Endothelial cell of hepatic sinusoid (primary cell): ENCODE measurements at regions not wholly inside any gene's neighbourhood (a gene's known extent, or its start where the extent isn't known, plus 50 kb on each side); places are given as distances from the start of the nearest gene placed in this dataset.

Experiments
- in situ Hi-C: cut with HindIII; loops from 2 replicates; pipeline ENCODE4 v1.10.0; 2017; ENCODE audit warnings: low sequenced_read_pairs

GRCh38 chr1:58888833-58889232, 105.0 kb upstream of the JUN start:
- in situ Hi-C loops, result no loop called here

DNA sequence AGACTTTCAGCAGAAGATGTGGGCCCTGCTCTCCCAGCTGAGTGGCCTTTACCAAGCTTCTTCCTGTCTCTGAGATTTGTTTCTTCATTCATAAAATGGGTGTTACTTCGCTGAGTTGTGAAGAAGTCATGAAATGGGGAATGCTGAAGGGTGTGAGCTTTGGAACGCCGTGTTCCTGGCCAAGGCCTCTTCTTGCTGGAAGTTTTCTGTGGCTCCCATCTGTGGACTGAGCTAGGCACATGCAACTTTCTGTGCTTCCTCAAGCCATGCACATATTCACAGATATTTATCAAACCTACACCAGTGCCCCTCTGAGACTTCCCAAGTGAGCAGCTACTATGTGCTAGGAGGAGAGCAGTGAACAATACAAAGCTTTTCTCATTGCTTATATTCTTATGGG, 106.3 kb upstream of the JUN start:
- in situ Hi-C loops, result loop anchor here (5.0 kb wide), 2 partner anchors 53 to 103 kb away; no protein-coding TSS in a partner anchor

DNA sequence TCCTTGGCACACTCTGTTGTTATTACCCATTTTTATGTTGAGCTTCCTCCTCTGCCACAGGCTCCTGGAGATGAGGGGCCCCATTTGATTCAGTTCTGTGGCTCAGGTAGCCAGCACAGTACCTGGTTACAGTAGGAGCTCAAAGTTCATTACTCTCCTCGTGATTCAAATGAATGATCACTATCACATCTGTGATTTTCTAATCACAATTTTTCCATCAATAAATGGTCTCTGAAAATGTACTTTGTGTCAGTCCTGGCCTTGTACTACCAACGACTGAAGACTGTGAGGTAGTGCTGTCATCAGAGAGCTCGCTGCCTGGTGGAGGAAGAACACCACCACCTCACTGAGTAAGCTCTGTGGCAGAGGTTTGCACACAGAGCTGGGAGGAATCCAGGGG, 106.8 kb upstream of the JUN start:
- in situ Hi-C loops, result loop anchor here (5.0 kb wide), 2 partner anchors 53 to 103 kb away; no protein-coding TSS in a partner anchor

GRCh38 chr1:58891347-58891746, 107.5 kb upstream of the JUN start:
- in situ Hi-C loops, result loop anchor here (5.0 kb wide), 2 partner anchors 54 to 104 kb away; no protein-coding TSS in a partner anchor

DNA sequence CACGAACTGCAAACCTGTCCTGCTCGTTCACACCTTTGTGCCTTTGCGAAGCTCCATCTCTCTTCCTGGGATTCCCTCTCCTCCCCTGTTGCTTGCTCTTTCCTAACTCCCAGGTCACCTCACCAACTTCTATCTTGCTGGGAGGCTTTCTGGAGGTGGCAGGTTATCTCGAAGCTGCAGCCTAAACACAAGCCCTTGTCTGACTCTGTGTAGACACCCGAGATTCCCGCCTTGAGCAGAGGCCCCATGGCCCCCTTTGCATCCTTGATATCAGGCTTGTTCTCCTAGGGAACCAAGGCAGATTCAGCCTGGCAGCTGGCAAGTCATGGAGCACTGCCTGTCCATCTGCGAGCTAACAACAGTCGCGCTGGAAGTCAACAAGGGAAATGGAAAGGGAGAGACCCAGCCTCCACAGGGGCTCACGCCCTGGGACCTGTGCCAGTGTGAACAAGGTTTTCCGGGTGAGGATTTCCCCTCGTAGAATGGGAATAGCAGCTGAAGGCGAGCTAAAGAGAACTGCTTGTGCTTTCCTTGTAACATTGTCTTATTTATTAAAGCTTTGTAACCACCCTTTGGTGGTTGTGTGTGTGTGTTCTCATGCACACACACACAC, 109.5 kb upstream of the JUN start:
- in situ Hi-C loops, result loop anchor here (5.0 kb wide), 2 partner anchors 56 to 106 kb away; no protein-coding TSS in a partner anchor

- in situ Hi-C loops, result no loop called here
Measured at GRCh38 chr1:58895082-58895481, 111.2 kb upstream of the JUN start.

DNA sequence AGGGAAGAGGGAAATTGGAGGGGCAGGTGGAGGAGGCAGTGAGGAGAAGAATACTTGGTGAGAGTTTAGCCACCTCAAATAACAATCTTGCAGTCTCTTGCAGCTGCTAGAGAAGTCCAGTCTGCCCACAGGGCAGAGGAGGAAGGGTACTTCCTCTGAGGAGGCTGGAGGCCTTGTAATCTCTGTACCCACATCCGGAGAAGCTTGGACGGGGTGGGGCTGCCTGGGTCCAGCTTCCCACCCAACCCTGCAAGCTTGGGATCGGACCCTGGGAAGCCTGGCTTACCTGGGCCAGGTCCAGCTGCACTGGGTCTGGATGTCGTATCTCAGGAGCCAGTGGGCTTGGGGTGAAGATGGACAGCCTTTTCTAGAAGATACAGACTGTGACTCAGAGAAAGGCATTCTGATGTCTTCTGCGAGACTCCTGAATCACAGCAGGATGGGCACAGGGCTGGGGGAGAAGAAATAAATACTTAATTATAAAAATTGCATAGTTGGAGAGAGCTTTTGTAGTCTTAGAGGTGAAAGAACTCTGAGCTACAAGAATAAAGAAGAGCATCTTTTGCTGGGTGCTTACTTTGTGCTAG, 111.8 kb upstream of the JUN start:
- in situ Hi-C loops, result no loop called here

DNA sequence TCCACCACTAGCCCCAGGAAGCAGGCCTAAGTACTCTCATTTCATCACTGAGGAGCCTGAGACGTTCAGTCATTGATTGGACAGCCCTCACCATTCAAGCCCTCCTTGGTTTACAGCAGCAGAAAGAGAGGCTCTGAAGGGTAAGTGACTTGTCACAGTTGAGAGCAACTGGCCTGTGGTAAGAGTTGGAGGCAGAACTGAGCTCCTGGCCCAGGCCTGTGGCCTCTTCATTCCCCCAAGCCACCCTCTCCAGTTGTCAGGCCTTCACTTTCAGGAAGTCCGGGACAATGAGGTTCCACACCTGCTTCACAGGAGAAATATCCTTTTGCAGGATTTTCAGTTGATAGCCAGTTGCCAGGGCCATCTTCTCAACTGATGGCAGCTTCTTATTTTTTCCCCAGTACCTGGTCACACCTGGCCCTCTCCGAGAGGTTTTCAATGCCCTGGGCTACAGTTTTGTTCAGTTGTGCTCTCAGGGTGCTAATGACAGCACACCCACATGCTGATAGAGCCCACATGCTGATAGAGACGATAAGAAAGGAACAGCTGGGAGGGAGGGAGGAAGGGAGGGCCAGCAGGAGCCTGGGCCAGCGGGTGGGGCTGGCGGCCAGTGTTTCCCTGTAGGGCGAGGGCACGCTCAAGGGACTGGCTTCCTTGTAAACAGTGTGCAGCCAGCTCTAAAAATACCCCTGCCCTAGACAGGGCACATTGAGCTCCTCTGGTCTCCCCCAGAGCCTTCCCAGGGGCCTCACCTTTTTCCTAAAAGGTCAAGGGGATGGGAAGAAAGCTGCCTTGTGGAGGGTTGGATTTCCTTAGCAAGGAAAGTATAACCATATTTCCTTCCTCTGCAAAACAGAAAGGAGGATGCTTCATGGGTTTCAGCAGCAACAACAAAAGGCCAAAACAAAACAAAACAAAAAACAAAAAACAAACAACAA, 112.7 kb upstream of the JUN start:
- in situ Hi-C loops, result no loop called here

DNA sequence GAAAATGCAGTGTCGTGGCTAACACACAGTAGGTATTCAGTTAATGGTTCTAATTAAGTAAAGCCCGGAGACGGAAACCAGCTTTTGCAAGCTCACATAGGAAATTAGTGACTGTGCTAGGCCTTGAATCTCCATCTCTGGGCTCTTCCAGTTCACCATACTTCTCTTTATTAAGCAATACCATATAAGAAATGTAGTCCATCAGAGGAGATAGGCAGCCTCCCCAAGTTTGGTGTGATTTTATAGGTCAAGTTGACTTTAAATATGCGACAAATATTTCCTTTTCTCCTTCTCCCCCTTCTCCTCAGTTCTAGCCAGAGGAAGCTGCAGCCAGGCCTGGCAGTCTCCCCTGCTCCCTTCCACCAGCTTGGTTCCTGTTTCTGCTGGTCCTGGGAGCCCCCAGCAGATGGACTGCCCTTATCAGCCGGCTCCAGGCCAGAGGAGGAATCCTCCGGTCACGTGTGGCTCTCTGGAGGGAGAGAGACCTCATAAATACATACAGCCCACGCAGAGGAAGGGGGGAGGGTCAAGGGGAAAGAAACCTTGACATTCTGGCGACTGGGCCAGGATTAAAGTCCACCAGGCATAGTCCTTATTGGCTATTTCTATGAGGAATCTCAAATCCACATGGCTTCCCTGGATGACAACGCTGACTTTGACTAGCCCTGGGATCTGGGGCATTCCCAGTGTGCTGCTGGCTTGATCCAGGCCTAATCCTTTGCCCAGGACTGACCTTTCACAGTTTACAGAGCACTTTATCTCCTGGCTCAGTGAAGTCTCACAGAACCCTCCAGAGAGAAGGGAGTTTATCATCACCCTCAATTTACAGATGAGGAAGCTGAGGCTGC, 115.1 kb upstream of the JUN start:
- in situ Hi-C loops, result no loop called here

DNA sequence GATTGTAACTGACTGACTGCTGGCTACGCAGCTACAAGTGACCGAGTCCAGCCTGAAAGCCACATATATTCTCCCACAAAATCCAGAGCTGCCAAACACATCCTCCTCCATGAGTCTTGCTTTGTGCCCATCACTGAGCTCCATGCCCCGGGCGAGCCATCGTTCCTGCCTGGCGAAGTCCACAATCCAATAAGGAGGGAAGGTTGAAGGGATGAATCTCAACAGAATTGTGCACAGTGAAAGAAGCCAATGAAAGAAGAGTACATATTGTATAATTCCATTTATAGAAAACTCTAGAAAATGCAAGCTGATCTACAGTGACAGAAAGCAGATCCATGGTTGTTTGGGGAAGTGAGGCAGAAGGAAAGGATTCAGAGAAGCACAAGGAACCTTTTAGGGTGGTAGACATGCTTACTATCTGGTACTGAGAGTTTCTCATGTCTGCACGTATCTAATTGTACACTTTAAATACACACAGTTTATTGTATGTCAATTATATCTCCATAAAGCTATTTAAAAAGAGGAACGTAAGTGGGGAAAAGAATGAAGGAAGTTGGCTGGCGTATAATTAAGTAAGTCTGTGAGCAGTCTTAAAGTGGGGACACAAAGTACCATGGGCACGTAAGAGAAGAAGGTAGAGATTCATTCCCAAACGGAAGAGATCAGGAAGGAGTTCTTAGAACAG, 115.9 kb upstream of the JUN start:
- in situ Hi-C loops, result no loop called here

DNA sequence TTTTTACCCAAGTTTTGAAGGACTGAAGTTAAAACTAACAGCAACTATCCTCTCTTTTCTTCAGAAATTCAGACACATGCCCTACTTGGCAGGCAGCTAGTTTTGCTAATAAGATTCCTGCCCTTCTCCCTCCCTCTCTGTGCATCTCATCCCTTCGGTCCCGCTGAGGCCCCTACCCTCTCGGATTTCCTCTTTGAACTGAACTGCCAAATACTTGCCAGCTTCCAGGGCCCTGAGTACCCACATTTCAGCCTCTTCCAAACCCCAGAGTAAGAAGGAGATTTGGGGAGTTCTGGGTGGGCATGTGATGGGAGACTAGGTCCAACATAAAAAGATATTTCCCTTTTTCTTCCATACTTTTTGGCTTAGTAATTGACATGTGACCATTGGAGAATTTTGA, 116.5 kb upstream of the JUN start:
- in situ Hi-C loops, result no loop called here

DNA sequence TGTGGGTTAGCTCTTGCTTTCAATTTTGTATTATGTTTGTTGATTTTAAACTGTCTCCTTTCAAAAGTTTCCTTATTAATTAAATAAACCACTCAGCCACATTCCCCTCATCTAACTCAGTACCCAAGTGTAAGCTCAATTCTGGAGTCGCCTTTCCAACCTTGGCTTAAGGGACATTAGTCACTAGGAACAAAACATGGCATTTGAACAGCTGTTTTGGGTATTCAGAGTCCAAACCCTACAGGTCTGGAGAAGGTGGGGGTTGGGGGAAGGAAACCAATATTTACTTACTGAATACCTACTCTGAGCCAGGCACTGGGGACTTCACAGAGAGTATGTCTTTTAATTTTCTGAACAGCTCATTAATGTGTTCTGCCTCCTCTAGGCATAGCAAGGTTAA, 117.2 kb upstream of the JUN start:
- in situ Hi-C loops, result no loop called here

GRCh38 chr1:58902830-58903513, 119.1 kb upstream of the JUN start:
- in situ Hi-C loops, result no loop called here

DNA sequence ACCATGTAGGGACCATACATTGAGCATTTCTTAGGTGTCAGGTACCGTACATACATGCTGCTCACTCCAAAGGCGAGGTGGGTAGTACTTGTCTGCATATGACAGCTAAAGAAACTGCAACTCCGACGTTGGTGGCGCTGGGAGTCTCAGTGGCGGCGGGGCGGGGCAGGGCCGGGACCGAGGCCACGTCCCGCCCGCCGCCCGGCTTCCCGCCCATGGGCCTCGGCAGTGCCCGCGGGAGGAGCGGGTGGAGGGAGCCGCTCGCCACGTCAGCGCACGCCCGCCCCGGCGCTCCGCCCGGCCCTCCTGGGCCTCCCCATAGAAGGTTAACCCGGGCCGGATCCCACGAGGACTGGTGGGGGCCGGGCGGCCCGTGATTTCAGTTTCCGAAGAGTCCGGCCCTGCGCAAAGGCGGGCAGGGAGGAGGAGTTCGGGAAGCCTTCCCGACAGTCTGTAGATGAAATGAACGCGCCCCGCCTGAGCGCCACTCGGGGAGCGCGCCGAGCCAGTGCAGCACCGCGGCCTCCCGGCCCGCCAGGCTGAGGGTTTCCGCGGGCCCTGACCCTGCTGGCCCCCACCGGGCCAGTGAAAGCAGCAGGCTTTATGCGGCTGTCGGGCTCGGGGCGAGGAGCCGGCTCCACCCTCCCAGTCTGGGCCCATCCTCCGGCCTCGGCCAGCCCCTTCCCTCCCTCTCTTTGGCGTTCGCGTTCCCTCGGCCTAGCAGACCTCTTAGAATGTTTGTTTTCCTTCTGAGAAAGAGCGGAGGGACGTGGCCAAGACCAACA, 119.9 kb upstream of the JUN start:
- in situ Hi-C loops, result no loop called here

- in situ Hi-C loops, result no loop called here
Measured at GRCh38 chr1:58904299-58905125, 120.7 kb upstream of the JUN start.

GRCh38 chr1:58905126-58905490, 121.3 kb upstream of the JUN start:
- in situ Hi-C loops, result no loop called here

GRCh38 chr1:58905628-58906221, 121.9 kb upstream of the JUN start:
- in situ Hi-C loops, result no loop called here

DNA sequence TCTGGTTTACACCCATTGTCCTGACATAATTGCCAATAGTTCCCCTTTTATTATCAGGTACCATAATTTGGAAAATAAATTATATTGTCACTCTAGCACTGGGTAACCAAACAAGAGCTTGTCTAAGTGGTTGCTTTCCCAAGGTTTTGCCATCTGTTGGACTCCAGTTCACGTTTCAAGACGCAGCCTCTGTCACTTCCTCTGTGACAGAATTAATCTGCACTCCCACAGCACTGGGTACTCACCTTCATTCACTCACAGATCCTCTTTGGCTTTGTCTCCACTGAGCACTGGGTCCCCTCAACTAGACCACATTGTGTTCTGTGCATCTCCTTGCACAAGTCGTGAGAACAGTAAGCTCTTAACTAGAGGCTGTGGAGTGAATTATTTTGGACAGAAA, 123.6 kb upstream of the JUN start:
- in situ Hi-C loops, result no loop called here
